ENCODE measurements at regions not wholly inside any gene's neighbourhood (a gene's known extent, or its start where the extent isn't known, plus 50 kb on each side); places are given as distances from the start of the nearest gene placed in this dataset.
"Not testable (repeated sequence)": the region's sequence is repeated elsewhere in the genome, so short reads cannot be mapped to it uniquely, and the experiment has no call there.

- TF ChIP-seq, protein P1, sequence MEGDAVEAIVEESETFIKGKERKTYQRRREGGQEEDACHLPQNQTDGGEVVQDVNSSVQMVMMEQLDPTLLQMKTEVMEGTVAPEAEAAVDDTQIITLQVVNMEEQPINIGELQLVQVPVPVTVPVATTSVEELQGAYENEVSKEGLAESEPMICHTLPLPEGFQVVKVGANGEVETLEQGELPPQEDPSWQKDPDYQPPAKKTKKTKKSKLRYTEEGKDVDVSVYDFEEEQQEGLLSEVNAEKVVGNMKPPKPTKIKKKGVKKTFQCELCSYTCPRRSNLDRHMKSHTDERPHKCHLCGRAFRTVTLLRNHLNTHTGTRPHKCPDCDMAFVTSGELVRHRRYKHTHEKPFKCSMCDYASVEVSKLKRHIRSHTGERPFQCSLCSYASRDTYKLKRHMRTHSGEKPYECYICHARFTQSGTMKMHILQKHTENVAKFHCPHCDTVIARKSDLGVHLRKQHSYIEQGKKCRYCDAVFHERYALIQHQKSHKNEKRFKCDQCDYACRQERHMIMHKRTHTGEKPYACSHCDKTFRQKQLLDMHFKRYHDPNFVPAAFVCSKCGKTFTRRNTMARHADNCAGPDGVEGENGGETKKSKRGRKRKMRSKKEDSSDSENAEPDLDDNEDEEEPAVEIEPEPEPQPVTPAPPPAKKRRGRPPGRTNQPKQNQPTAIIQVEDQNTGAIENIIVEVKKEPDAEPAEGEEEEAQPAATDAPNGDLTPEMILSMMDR (IDR thresholded peaks at IDR 0.05; ENCODE audit: low read depth, low read length) = no peak
These were observed 232.2 kb downstream of the DHX15 start for GRCh38 chr4:24352112-24352511.

DNA sequence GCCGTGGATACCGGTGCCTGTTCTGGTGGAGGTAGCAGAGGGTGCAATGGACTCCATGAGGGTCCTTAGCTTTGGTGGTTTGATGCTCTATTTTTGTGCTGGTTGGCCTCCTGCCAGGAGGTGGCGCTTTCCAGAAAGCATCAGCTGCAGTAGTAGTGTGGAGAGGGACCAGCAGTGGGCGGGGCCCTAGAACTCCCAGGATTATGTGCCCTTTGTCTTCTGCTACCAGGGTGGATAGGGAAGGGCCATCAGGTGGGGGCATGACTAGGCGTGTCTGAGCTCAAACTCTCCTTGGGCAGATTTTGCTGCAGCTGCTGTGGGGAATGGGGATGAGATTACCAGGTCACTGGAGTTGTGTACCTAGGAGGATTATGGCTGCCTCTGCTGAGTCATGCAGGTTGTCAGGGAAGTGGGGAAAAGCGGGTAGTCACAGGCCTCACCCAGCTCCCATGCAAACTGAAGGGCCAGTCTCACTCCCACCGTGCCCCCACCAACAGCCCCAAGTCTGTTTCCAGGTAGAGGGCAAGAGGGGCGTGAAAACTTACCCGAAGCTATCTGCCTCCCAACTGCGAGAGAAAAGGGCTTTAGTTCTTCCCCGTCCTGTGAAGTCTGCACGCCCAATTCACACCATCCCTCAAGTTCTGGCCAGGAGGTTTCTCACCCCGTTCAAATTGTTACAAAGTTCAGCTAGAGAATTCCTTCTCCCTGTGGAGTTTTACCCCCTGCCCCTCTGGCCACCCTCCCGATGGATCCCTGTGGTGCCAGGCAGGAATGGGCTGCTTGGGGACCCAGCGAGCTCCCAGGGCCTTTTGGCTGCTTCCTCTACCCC lies 235.0 kb downstream of the DHX15 start:
- not testable (repeated sequence) for DNase-seq (ENCODE audit: extremely low read depth, low read depth)

More at GRCh38 chr4:24352112-24352511, 232.2 kb downstream of the DHX15 start:
- DNase-seq (ENCODE audit: extremely low read depth, low read depth) = no peak

DNA sequence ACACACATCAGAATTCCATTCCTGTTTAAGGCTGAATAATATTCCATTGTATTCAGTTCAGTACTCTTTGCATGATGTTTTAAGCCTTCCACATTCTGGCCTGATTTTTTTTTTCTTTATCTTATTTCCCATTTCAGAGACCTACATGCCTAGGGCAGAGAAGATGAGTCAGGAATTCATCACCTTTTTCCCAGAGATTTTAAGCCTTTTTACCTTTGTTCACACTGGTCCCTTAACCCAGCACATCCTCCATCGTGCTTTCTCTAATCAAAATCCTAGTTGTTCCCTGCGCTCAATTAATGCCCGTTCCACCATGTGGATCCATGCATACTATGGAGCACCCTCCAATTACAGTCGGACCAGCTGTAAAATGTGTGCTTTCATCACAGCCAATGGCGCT lies 245.1 kb downstream of the DHX15 start:
- DNase-seq (ENCODE audit: extremely low read depth, low read depth) = no peak
- TF ChIP-seq, protein P1 (IDR thresholded peaks at IDR 0.05; ENCODE audit: low read depth, low read length) = no peak

- TF ChIP-seq, protein P1 (IDR thresholded peaks at IDR 0.05; ENCODE audit: low read depth, low read length) = no peak
- DNase-seq (ENCODE audit: extremely low read depth, low read depth) = no peak
These were observed 246.7 kb downstream of the DHX15 start for GRCh38 chr4:24337451-24338190.

- TF ChIP-seq, protein P1 (IDR thresholded peaks at IDR 0.05; ENCODE audit: low read depth, low read length) = no peak
These were observed 248.7 kb downstream of the DHX15 start for GRCh38 chr4:24335616-24336015.

GRCh38 chr4:24334906-24335305 lies 249.4 kb downstream of the DHX15 start:
- TF ChIP-seq, protein P1 (IDR thresholded peaks at IDR 0.05; ENCODE audit: low read depth, low read length) = no peak

More at GRCh38 chr4:24335616-24336015, 248.7 kb downstream of the DHX15 start:
- DNase-seq (ENCODE audit: extremely low read depth, low read depth) = no peak

DNA sequence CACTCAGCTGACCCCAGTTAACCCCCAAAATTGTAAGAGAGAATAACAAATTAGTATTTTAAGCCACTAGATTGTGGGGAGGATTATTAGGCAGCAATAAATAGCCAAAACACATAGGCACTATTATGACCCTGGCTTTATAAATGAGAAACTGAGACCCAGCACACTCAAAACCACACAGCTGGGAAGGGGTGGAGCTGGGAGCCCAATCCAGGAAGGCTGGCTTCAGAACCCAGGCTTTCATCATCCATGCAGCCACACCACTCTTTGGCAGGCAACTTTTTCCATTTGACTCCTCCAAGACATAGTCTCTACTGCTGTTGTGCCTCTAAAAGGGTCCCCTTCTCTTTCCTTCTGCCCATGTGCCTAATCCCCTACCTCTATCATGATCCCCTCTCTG lies 253.8 kb downstream of the DHX15 start:
- DNase-seq (ENCODE audit: extremely low read depth, low read depth) = no peak
- TF ChIP-seq, protein P1 (IDR thresholded peaks at IDR 0.05; ENCODE audit: low read depth, low read length) = no peak

More at GRCh38 chr4:24334906-24335305, 249.4 kb downstream of the DHX15 start:
- DNase-seq (ENCODE audit: extremely low read depth, low read depth) = no peak
